HG03342 (cell line): ENCODE measurements at regions not wholly inside any gene's neighbourhood (a gene's known extent, or its start where the extent isn't known, plus 50 kb on each side); places are given as distances from the start of the nearest gene placed in this dataset.

ENCODE experiments used
- ATAC-seq: cut with Tn5 transposase; IDR thresholded peaks from one replicate; pipeline ENCODE4 v1.9.1; 2021; ENCODE audit warnings: mild to moderate bottlenecking, moderate library complexity; ENCODE audit not compliant: unreplicated experiment

DNA sequence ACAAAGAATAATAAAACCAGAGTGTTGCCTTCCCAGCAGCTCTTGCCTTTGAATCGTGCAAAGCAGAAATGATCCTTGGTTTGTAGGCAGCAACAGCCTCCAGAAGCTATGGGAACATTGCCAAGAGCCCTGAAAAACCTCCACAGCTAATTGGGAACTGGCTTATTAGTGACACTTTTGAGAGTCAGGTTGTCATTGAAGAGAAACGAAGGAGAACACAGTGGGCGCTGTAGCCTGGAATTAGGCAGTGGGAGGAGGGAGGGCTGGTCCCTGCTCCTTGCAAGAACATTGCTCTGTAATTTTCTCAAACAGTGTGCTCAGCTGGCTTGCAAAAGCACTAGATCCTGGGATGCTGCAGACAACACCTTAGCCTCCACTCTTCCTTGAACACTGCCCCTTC is 331.5 kb upstream of the EMCN start:
- no peak for ATAC-seq

DNA sequence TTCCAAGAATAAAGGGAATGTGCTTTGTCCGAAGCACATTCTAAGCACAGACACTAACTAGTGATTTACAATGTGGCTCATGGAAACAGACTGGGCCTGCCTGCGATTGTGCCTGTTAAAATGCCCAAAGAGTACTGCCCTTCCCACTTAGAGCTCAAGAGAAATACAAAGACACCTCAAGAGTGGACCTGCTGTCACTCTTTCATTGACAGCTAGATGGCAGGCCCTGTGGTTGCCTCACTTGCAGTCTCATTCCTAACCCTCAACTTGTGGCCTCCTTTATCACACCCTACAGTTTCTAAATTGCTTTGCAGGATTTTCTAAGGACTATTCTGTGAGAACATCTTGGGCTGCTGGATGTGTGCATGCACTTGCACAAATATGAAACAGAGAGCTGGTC is 331.0 kb upstream of the EMCN start:
- ATAC-seq: peak; percentile 76

DNA sequence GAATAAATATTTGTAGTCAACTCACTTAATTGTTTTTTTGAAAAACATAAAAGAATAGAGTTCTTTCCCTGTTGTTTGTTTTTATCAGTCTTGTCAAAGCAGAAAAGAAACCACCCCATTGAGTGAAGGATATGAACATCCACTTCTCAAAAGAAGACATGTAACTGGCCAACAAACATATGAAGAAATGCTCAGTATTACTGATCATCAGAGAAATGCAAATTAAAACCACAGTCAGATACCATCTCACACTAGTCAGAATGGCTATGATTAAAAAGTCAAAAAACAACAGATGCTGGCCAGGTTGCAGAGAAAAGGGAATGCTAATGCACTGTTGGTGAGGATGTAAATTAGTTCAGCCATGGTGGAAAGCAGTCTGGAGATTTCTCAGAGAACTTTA is 326.1 kb upstream of the EMCN start:
- ATAC-seq: no peak

DNA sequence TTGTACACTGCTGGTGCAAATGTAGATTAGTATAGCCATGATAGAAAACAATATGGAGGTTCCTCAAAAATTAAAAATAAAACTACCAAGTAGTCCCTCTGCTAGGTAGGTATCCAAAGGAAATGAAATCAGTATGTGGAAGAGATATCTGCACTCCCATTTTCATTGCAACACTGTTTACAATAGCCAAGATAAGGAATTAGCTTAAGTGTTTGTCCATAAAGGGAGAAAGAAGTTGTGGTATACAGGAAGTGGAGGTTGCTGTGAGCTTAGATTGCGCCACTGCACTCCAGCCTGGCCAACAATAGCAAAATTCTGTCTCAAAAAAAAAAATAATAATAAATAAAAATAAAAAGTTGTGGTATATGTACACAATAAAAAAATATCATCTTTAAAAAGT is 325.0 kb upstream of the EMCN start:
- ATAC-seq: no peak

DNA sequence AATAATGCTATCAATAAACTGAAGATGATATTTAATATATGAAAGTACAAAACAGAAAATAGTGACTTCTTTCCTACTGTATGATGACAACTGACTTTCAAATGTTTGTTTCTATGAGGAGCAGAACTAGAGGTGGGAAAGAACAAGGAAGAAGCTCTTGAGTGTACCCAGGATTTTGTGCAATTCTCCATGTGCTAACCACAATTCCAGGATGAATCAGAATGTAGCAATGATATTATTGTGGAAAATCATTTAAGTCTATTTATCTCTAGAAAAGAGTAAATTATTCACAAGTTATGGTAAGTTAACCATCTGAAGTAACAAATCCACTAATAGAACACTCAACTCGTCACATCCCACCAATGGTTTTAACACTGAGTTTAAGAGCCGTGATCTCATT is 324.1 kb upstream of the EMCN start:
- ATAC-seq: no peak

DNA sequence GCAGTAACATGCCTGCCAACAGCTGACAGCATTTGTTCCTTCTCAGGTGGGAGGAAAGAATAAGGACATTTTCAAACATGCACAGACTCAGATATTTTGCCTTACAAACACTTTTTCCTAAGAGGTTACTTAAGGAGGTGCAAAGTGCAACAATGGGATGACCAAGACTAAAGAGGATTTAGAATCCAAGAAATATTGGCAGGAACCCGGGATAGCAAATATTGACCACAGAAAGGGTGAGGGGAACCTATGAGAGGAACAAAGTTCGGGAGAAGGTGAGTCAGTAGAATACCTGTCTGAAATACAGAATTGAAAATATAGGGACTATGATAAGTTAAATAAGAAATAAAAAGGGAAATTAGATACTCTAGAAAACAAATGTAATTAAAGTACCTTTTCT is 321.9 kb upstream of the EMCN start:
- ATAC-seq: no peak

DNA sequence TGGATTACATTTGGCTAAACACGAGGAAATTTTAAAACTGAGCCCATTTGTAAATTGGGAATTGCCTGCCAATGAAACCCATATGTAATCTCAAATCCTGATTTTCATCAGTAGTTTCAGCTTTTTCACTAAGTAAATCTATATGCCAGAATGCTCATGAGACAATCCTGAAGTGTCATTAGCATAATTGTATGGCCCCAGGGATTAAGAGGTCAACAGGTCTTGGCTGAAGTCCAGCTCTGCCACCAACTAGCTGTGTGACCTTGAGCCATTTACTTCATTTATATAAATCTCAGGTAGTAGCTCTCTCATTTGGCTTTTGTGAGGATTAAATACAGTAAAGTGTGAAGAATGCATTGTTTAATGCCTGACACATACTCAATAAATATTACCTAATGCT is 320.5 kb upstream of the EMCN start:
- ATAC-seq: no peak

DNA sequence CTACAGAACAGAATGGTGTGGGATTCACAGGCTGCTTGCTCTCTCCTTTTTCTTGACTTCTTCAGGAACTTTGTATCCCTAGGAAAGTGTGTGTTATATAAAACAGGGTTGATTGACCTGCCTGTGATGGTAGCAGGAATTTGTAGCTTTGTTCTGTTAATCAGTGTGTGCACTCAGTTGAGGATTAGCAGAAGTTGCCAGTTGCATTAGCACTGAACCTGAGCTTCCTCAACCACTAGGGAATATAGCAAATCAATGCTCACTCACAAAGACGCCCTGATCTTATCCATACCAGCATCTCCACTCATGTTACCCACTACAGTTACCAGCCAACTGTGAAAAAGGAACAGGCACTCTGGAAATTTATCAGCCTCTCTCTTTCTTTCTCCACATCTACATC is 319.1 kb upstream of the EMCN start:
- ATAC-seq: no peak

DNA sequence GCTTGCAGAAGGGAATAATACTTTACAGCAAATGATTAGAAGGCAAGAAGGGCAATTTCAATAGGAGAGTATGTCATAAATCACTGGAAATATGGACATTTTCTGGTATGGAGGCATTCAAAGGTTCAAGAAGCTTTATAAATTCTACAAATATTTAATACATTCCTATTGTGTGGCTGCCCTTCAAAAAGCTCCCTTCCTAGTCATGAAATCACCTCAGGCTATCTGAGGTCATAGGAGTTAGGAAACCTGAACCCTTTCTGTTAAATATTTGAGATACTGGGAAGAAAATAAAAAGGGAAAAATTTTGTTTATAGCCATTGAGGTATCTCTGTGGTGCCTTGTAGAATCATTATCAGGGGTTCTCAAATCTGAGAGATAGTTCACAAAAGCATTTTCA is 316.8 kb upstream of the EMCN start:
- ATAC-seq: no peak

DNA sequence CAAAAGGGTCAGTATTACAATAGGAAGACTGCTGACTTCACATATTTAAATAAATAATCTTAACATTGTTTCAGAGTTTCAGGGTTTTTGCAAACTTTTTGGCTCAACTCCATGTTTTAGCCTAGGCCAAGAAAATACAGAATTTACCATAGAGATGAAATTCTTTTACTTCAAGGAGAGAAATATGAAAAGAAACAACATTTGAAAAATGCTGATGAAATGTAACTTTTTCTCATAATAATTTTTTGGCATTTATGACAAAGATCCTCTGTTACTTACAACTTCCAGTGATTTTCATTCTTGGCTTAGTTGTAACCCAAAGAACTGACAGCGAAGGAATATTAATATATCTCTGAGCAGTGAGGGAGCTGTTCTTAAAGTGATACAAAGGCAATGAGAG is 316.1 kb upstream of the EMCN start:
- ATAC-seq: no peak

DNA sequence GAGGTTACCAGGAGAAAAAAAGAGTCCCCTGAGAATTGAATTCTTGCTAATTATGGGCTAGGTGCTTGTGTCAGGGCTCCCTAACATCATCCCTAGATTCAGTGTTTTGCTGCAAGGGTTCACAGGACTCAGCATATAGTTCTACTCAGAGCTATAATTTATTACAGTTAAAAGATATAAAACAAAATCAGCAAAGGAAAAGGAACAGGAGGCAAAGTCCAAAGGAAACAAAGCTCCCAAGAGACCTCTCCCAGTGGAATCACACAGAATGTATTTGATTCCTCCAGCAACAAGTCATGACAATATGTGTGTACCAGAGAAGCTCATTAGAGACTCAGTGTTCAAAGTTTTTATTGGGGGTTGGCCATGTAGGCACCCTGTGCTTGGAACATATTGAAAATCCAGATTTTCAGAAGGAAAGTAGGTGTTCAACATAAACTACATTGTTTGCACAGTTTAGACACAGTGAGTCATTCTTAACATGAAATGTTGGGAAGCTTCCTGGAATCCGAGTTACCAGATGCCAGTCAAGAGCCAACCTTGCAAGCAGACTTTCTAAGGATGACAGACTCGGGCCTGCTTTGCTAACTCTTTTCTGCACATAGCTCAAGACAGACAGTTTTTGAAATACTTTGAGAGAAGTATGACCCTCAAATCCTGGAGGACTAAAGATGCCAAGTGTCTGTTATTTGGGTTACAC is 311.3 kb upstream of the EMCN start:
- ATAC-seq: no peak

DNA sequence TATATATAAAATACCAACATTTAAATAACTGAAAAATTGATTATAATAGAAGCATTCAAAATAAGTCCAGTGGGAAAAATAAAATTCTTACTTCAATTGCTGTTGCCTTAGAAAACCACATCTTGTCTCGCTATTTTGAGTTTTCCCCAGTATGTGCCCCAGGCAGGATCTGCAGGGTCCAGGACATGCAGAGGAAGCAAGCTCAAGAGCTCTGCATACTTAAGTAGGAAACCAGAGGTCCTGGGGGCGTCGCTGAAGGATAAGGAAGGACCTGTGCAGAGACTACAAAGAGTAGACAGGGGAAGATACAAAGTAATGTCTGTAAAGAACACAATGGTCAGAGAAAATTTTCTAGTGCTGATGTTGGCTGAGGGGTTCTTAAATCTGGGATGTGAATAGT is 310.5 kb upstream of the EMCN start:
- ATAC-seq: no peak

DNA sequence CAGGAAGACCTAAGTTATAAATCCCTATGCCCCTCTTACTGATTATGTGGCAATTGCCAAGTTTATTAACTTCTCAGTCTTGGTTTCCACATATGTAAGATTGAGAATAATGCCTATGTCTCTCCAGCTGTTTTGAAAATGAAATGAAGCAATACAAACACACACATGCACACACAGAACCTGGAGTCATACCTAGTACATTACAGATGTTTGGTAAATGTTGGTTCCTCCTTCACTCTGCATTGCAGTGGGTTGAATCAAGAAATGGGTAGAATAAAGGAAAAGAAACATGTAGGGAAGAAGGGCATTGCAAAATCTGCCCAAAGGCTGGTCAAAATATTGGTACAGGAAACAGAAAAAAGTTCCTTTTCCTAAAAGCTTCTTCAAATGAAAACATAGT is 309.9 kb upstream of the EMCN start:
- no peak for ATAC-seq

DNA sequence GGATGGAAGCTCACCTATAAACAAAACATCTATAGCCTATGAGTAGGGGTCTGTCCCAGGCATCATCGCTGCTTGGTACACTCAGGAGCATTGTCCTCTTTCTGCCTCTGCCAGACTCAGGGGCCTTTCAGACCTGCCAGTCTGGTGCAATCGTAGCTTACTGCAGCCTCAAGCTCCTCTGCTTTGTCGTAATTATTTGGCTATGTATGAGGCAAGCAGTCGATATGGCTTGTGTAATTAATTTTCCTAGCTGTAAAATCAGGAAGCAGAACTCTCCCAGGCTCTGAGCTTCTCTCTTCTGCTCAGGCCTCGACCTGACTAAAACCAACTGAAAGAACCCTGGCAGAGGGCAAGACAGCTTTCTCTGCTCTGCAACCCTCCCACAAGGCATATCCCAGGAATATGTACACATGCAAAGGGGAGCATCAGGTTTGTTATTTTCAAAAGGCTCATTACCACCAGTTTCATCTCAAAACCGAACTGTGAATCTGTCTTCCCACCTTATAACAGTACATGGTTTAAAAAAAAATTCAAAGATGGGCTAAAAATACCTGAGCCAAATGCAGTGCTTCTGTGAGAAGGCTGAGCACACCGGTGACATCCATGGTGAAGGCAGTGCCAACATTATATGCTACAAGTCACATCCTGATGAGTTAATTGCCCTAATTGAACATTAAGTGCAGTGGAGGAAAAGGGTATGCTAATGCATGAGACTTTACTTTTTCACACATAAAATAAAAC is 309.2 kb upstream of the EMCN start:
- ATAC-seq: no peak

DNA sequence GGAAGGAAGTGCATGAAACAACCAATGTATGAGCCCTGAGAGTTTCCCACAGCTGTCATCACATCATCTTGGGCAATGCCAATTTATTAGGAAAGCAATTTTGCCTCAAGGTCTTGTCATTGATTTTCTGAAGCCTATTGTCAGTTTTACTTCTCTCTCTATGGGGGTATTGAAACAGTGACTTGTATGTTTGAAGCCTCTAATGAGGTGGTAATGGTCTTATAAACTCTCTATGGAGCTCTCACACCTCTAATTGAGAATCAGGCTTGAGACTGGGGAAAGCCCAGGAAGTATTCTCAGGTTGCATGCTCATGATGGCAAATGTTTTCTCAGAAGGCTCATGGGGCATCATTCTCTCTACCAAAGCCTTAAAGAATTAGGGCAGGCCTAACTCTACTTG is 308.2 kb upstream of the EMCN start:
- ATAC-seq: no peak

DNA sequence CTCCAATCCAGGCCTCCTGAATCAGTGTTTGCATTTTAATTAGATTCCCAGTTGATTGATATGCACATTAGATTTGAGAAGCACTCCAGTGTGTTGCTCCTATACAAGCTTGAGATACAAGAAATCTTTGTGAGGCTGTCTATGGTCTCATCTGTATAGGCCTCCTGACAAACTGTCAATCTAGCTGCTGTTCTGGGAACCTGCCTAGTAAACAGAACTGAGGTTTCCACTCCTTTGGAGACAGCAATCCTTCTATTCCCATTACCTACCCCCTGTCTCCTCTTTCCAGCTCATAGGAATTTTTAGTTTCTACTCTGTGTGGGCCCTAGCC is 306.1 kb upstream of the EMCN start:
- no peak for ATAC-seq

DNA sequence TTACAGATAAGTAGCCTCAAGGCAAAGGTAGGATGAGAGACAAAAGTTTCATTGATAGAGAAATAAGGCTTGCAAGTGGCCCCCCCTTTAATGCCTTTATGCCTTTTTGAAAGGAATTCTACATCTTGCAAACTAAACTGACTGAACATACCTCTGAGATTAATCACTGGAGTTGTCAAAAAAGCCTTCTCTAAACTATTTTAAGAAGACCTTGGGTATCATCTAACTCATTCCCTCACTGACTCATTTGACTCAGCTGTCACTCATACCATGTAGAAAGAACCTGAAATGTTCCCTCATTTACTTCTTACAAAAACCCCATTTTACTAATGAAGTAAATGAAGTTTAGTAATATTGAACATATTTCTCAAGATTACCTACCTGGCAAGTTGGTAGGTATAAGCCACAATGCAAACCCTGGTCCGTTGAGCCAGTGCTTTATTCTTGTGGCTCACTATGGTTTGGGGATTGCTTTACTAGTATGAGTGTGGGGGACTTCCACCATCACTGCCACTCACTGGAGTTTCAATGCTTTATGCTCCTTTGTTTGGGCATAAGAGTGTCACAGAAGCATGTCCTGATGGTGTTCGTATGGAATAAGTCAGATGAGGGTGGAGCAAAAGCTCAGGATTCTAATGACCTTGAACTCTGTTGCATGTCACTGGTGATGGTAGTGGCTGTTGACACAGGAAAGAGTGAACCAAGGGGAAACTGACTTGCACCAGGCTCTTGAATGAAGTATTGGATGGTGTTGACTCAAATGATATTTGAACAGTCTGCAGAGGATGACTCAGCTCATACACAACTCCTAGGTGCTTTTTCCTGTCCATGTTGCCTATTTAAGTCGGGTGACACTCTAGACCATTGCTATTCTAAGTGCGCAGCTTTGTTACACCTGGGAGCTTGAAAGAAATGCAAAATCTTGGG is 305.5 kb upstream of the EMCN start:
- ATAC-seq: peak; percentile 81

DNA sequence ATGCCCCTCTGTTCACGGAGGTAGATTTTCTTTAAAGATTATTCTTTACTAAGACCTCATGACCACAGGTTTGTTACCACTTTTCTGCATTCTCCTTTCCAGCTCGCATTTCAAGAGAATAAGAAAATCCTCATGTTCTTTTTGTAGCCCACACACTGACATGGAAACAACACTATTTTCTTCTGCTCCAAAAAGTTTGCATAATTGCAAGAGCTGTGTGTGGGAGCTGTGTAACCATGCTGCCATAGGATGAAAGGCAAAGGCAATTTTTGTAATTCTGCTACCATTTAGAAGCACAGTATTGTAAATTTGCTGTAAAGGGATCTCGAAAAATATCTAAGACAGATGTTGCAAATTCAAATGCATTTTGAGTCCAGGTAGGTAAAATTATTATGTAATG is 302.4 kb upstream of the EMCN start:
- ATAC-seq: no peak

DNA sequence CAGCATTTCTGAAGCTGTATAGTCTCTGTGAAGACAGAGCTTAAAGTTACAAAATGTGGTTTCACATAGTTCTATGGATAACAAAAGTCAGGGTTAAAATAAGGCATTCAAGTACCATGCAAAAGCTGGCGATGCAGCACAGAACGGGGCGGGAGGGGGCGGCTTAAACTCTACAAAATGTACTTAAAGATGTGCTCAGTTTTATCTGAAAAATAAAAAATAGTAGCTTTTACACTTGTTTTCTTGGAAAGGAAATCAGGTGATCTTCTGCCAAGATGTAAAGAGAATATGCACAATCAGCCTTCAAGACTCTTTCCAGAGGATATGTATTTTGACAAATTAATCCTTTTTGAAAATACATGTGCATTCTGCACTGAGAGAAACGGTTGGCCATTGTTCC is 301.7 kb upstream of the EMCN start:
- ATAC-seq: no peak

DNA sequence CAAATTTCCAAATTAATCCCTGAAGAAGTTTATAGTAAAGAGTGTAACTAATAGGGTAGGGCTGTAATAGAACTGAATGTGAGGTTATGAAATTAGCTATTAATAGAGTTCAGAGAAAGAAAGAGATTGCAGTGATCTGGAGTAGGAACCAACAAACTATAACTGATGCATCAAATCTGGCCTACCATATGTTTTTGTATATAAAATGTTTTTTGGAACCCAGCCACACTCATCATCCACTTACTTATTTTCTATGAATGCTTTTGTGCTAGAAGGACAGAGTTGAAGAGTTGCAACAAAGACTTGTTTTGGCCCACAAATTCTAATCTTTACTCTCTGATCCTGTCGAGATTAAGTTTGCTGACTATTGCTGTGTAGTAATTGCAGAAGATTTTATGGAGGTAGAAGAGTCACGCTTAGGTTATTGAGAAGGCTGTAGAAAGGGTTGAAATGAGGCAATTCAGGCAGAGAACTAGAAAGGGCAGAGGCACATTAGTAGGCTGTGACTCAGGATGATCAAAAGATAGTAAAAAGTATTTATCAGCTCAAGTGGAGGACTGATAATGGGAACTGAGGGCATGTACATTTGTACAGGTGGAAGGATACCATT is 298.7 kb upstream of the EMCN start:
- no peak for ATAC-seq

DNA sequence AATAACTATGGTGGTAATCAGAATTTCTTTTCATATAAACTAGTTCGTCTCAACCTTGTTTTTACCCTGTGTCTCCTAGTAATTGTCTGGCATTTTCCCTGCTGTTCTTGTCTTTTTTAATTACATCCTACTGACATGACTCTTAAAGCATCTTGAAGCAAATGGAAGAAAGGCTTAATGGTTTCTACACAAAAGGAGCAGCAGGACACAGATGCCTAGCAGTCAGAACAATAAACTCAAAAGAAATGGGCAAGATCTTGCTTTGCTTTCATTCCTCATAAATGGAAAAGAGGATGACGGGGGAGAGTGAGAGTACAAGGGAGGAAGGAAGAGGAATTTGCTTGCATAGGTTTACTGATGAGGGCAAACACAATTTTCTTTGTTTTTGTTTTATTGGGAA is 293.2 kb upstream of the EMCN start:
- no peak for ATAC-seq

DNA sequence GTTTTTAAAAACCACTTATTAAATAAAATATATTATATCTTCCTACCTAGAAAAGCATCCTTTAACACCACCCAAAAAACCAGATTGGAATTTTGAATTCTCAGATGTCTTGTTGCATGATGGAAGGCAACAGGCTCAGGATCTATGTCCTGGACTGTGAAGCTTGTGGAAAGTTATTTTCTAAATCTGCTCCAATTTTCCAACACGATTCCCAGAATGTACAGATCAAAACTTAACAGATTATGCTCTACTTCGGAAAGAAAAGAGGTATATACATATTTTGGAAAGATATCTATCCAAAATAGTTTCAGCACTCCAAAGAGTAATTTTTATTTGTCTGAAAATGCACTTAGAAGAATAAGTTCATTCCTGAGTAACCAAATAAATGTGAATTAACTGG is 291.7 kb upstream of the EMCN start:
- ATAC-seq: no peak
